K562 (cell line): ENCODE measurements at regions not wholly inside any gene's neighbourhood (a gene's known extent, or its start where the extent isn't known, plus 50 kb on each side); places are given as distances from the start of the nearest gene placed in this dataset.

Experiments
- ATAC-seq: fragments of 200-7000 bp; cut with Tn5 transposase; 3 replicates; pipeline ENCODE4 v1.9.1; 2020; ENCODE audit warnings: moderate library complexity
- BruUV-seq: library from RNA; stranded (reverse); fragments of 400-500 nt; replicated peaks from 2 replicates; lab custom pipeline; 2021; lab: Mats Ljungman, UMichigan
- CTCF ChIA-PET: fragments of 300-600 bp; formaldehyde crosslinking; extraction: SDS; loops from one replicate; lab custom pipeline; 2021; ENCODE audit warnings: low intra/inter-chr PET ratio; lab: Yijun Ruan, JAX
- POLR2A ChIA-PET: fragments of 300-600, 350-650 bp; sonication (Branson Sonifier 250); formaldehyde crosslinking; extraction: SDS; loops from one replicate; lab custom pipeline; 2021; ENCODE audit warnings: antibody characterized with exemption, inconsistent platforms; lab: Yijun Ruan, JAX
- DNase-seq, 4 experiments: peaks; one replicate each; pipeline versions ENCODE4 v3.0.0 to v3.0.0-alpha.2; 2011 to 2018; ENCODE audit warnings: low spot score in 3 of 4, mixed read lengths in 3 of 4; ENCODE audit errors: extremely low read depth in 1 of 4
- FAIRE-seq: peaks from 2 replicates; lab custom pipeline; 2011; peaks lifted over from hg19 to GRCh38; lab: Jason Lieb, UNC
- H2AFZ ChIP-seq: 2 replicates; pipeline ENCODE4 v1.6.0; 2011; ENCODE audit warnings: low read depth, low read length, control low read depth, inconsistent platforms
- H3K27ac ChIP-seq: fragments of 200-600 bp; 3 replicates; pipeline ENCODE4 v1.8.0; 2011; ENCODE audit warnings: low read depth, mild to moderate bottlenecking, control low read depth, inconsistent platforms, low read length, moderate library complexity, mixed read lengths; ENCODE audit errors: extremely low read depth
- H3K27me3 ChIP-seq, 2 experiments: fragments of 300-600 bp in 1 of 2; 2 replicates in 1 of 2; 3 replicates in 1 of 2; pipeline versions ENCODE4 v1.6.0 to v1.8.0; 2011; ENCODE audit warnings: inconsistent platforms in 2 of 2, low read length in 2 of 2, mild to moderate bottlenecking in 1 of 2, mixed read lengths in 1 of 2, moderate library complexity in 1 of 2; ENCODE audit not compliant: control insufficient read depth in 2 of 2, insufficient read depth in 2 of 2
- H3K36me3 ChIP-seq: fragments of 300-600 bp; 3 replicates; pipeline ENCODE4 v1.8.0; 2011; ENCODE audit warnings: mild to moderate bottlenecking, low read length, inconsistent platforms; ENCODE audit not compliant: control insufficient read depth, insufficient read depth
- H3K4me1 ChIP-seq, 2 experiments: fragments of 200-600 bp in 1 of 2; replicated peaks in 1 of 2; 2 replicates in 1 of 2; 3 replicates in 1 of 2; pipeline versions ENCODE4 v1.5.1 to v1.8.0; 2011; ENCODE audit warnings: inconsistent platforms in 2 of 2, low read length in 2 of 2, mild to moderate bottlenecking in 1 of 2, mixed read lengths in 1 of 2, moderate library complexity in 1 of 2; ENCODE audit not compliant: control insufficient read depth in 2 of 2, insufficient read depth in 2 of 2
- H3K4me2 ChIP-seq: 2 replicates; pipeline ENCODE4 v1.6.1; 2011; ENCODE audit warnings: low read length, control low read depth, inconsistent platforms, mixed read lengths; ENCODE audit not compliant: insufficient read depth
- H3K4me3 ChIP-seq: fragments of 200-600 bp; sonication (generic), shearing (Covaris generic); 2 replicates; pipeline ENCODE4 v1.5.1; 2016; ENCODE audit warnings: control low read depth, inconsistent platforms
- H3K79me2 ChIP-seq: fragments of 200-600 bp; 3 replicates; pipeline ENCODE4 v1.8.0; 2011; ENCODE audit warnings: low read length, inconsistent platforms; ENCODE audit not compliant: control insufficient read depth, insufficient read depth
- H3K9ac ChIP-seq, 2 experiments: 2 replicates each; pipeline versions ENCODE4 v1.6.0 to v1.6.1; 2011; ENCODE audit warnings: low read depth in 2 of 2, low read length in 2 of 2, control low read depth in 1 of 2, inconsistent platforms in 1 of 2, mild to moderate bottlenecking in 1 of 2, mixed read lengths in 1 of 2; ENCODE audit not compliant: insufficient read depth in 1 of 2
- H3K9me1 ChIP-seq: one replicate; pipeline ENCODE4 v1.6.0; 2011; ENCODE audit warnings: inconsistent platforms, mild to moderate bottlenecking, low read length, moderate library complexity; ENCODE audit not compliant: control insufficient read depth, insufficient read depth
- H3K9me3 ChIP-seq: replicated peaks from 2 replicates; pipeline ENCODE4 v1.5.1; 2011; ENCODE audit warnings: low read depth, low read length, inconsistent platforms; ENCODE audit not compliant: control insufficient read depth, insufficient read depth
- H4K20me1 ChIP-seq: replicated peaks from 2 replicates; pipeline ENCODE4 v1.6.1; 2011; ENCODE audit warnings: low read length, inconsistent platforms, mixed read lengths; ENCODE audit not compliant: control insufficient read depth, insufficient read depth
- HDAC1 ChIP-seq, 2 experiments: fragments of 450-650 bp; IDR thresholded peaks; 2 replicates each; pipeline ENCODE4 v1.6.1; 2016 to 2017; ENCODE audit warnings: inconsistent platforms in 1 of 2, mild to moderate bottlenecking in 1 of 2, moderate library complexity in 1 of 2
- NFATC3 ChIP-seq: fragments of 450-650 bp; IDR thresholded peaks from 2 replicates; pipeline ENCODE4 v1.6.1; 2017; ENCODE audit warnings: mild to moderate bottlenecking
- PHTF2 ChIP-seq: fragments of 250-450 bp; sonication (Bioruptor Pico); IDR thresholded peaks from 2 replicates; pipeline ENCODE4 v1.5.0; 2021; ENCODE audit warnings: mild to moderate bottlenecking
- PRPF4 ChIP-seq: fragments of 200-400 bp; formaldehyde crosslinking; IDR thresholded peaks from one replicate; pipeline ENCODE4 v1.6.1; 2017; ENCODE audit warnings: low read length, low read depth, mild to moderate bottlenecking; ENCODE audit not compliant: insufficient read depth, poor library complexity, severe bottlenecking
- PURB ChIP-seq: sonication (generic); formaldehyde crosslinking; IDR thresholded peaks from 2 replicates; pipeline ENCODE4 v1.9.0; 2021; ENCODE audit warnings: low read depth, mild to moderate bottlenecking, missing genetic modification reagents
- SETDB1 ChIP-seq: IDR thresholded peaks from one replicate; pipeline ENCODE4 v1.6.1; 2012; ENCODE audit warnings: low read length, control low read depth, inconsistent platforms
- SIRT6 ChIP-seq: IDR thresholded peaks from one replicate; pipeline ENCODE4 v1.6.1; 2012; ENCODE audit warnings: low read depth, mild to moderate bottlenecking, control low read depth, inconsistent platforms, low read length, moderate library complexity
- SPI1 ChIP-seq: IDR thresholded peaks from 2 replicates; pipeline ENCODE4 v1.6.1; 2011; ENCODE audit warnings: low read depth, low read length, control low read depth, borderline replicate concordance
- SRSF7 ChIP-seq: fragments of 200-400 bp; formaldehyde crosslinking; optimal IDR thresholded peaks from 2 replicates; pipeline ENCODE3; 2017; ENCODE audit warnings: mild to moderate bottlenecking, low read depth, low read length
- TCF3 ChIP-seq: sonication (generic); formaldehyde crosslinking; IDR thresholded peaks from 2 replicates; pipeline ENCODE4 v1.4.0; 2020; ENCODE audit warnings: mild to moderate bottlenecking, missing genetic modification reagents
- ZFP30 ChIP-seq: fragments of 250-450 bp; sonication (Bioruptor Pico); IDR thresholded peaks from 2 replicates; pipeline ENCODE4 v1.8.0; 2022; ENCODE audit warnings: moderate library complexity, mild to moderate bottlenecking, inconsistent platforms, borderline replicate concordance
- ZKSCAN3 ChIP-seq: fragments of 250-450 bp; sonication (Bioruptor Pico); IDR thresholded peaks from 2 replicates; pipeline ENCODE4 v1.4.0; 2020
- ZNF121 ChIP-seq: sonication (generic); formaldehyde crosslinking; conservative IDR thresholded peaks from 2 replicates; pipeline ENCODE4 v1.8.0; 2022; ENCODE audit warnings: missing genetic modification reagents
- ZNF41 ChIP-seq: fragments of 250-450 bp; sonication (Bioruptor Pico); conservative IDR thresholded peaks from 2 replicates; pipeline ENCODE4 v1.4.0; 2020; ENCODE audit warnings: mild to moderate bottlenecking
- ZNF766 ChIP-seq: fragments of 200-800 bp; sonication (Bioruptor generic); conservative IDR thresholded peaks from 2 replicates; pipeline ENCODE4 v1.6.1; 2016; ENCODE audit warnings: missing genetic modification characterization, missing compliant biosample characterization
- WGBS: fragments of 100-300 bp; shearing (Covaris generic); methylation state at CpG from one replicate; pipeline ENCODE4 v1.1.6; 2016; ENCODE audit warnings: low coverage, mixed read lengths; ENCODE audit not compliant: insufficient coverage; ENCODE audit errors: missing lambda C conversion rate; 5-methylcytosine and 5-hydroxymethylcytosine counted together
- in situ Hi-C: fragments of 300-500 bp; cut with MboI; formaldehyde crosslinking; loops from 4 replicates; pipeline ENCODE4 v1.15.0; 2018; ENCODE audit warnings: inconsistent platforms, mixed read lengths
- intact Hi-C: fragments of 100-400 bp; cut with micrococcal nuclease; formaldehyde crosslinking; loops from 2 replicates; pipeline ENCODE4 v1.14.2; 2022
- TF ChIP-seq, protein P1 (sequence below): fragments of 250-450 bp; sonication (Bioruptor Pico); IDR thresholded peaks from 2 replicates; pipeline ENCODE4 v1.4.0; 2020
- TF ChIP-seq, protein P2 (sequence below), 2 experiments: fragments of 150-350 bp in 1 of 2; IDR thresholded peaks; 2 replicates each; pipeline ENCODE4 v1.6.1; 2012 to 2016; ENCODE audit warnings: low read depth in 2 of 2, low read length in 2 of 2, mild to moderate bottlenecking in 1 of 2, moderate library complexity in 1 of 2
- TF ChIP-seq, protein P3 (sequence below): fragments of 450-650 bp; IDR thresholded peaks from 2 replicates; pipeline ENCODE4 v1.6.1; 2016; ENCODE audit warnings: mild to moderate bottlenecking

DNA sequence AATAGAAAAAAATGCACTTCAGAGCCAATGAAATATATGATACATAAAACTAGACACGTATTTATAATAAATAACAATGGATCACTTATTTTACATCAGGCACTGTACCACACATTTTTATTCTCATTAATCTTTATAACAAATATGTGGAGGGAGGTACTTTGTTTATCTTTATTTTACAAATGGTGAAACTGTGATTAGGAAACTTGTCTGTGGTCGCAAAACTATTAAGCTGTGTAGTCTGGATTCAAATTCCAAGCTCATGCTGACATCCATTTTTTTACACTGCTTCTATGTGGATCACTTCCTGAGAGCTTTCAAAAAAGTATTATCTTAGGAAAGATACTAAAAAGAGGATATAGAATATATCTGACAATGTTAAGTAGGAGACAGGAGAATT lies 978.6 kb downstream of the SORCS1 start:
- H3K27me3 ChIP-seq, result no peaks in the 10 kb centered on the region
- H3K79me2 ChIP-seq, result no peaks in the 10 kb centered on the region
- no peak overlapping the region for H3K9ac ChIP-seq
- ATAC-seq, result no peak
- POLR2A ChIA-PET, result no interaction called here
- H3K36me3 ChIP-seq, result no peaks in the 10 kb centered on the region
- no peak for FAIRE-seq
- intact Hi-C loops, result no loop called here
- no peaks in the 10 kb centered on the region for H3K9me1 ChIP-seq
- no peaks in the 10 kb centered on the region for H3K4me1 ChIP-seq
- in situ Hi-C loops, result no loop called here
- CTCF ChIA-PET, result no interaction called here
- no peak overlapping the region for H3K27ac ChIP-seq
- H3K4me3 ChIP-seq, result no peak overlapping the region
- 0% methylated on average over 2 of the region's 2 CpGs for WGBS
- no peak for DNase-seq
- TF ChIP-seq ZNF41 (CRISPR knock-in tag), result no peak
- TF ChIP-seq PHTF2 (CRISPR knock-in tag), result no peak
- TF ChIP-seq ZFP30 (CRISPR knock-in tag), result no peak
- no peak for TF ChIP-seq ZNF121 (CRISPR knock-in tag)
- no peak for TF ChIP-seq HDAC1 (IDR thresholded peaks at IDR 0.05)
- TF ChIP-seq, protein P1, sequence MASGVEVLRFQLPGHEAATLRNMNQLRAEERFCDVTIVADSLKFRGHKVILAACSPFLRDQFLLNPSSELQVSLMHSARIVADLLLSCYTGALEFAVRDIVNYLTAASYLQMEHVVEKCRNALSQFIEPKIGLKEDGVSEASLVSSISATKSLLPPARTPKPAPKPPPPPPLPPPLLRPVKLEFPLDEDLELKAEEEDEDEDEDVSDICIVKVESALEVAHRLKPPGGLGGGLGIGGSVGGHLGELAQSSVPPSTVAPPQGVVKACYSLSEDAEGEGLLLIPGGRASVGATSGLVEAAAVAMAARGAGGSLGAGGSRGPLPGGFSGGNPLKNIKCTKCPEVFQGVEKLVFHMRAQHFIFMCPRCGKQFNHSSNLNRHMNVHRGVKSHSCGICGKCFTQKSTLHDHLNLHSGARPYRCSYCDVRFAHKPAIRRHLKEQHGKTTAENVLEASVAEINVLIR, result no peak
- no peak for TF ChIP-seq SETDB1
- TF ChIP-seq PRPF4, result no peak
- TF ChIP-seq NFATC3, result no peak
- no peak for TF ChIP-seq SRSF7
- no peak for TF ChIP-seq ZNF766 (CRISPR knock-in tag)
- TF ChIP-seq SPI1, result no peak
- TF ChIP-seq TCF3 (CRISPR knock-in tag), result no peak
- TF ChIP-seq ZKSCAN3 (CRISPR knock-in tag), result no peak
- no peak for TF ChIP-seq PURB
- TF ChIP-seq, protein P2, sequence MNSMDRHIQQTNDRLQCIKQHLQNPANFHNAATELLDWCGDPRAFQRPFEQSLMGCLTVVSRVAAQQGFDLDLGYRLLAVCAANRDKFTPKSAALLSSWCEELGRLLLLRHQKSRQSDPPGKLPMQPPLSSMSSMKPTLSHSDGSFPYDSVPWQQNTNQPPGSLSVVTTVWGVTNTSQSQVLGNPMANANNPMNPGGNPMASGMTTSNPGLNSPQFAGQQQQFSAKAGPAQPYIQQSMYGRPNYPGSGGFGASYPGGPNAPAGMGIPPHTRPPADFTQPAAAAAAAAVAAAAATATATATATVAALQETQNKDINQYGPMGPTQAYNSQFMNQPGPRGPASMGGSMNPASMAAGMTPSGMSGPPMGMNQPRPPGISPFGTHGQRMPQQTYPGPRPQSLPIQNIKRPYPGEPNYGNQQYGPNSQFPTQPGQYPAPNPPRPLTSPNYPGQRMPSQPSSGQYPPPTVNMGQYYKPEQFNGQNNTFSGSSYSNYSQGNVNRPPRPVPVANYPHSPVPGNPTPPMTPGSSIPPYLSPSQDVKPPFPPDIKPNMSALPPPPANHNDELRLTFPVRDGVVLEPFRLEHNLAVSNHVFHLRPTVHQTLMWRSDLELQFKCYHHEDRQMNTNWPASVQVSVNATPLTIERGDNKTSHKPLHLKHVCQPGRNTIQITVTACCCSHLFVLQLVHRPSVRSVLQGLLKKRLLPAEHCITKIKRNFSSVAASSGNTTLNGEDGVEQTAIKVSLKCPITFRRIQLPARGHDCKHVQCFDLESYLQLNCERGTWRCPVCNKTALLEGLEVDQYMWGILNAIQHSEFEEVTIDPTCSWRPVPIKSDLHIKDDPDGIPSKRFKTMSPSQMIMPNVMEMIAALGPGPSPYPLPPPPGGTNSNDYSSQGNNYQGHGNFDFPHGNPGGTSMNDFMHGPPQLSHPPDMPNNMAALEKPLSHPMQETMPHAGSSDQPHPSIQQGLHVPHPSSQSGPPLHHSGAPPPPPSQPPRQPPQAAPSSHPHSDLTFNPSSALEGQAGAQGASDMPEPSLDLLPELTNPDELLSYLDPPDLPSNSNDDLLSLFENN (IDR thresholded peaks at IDR 0.05; ENCODE audit: low read depth in 2 of 2, low read length in 2 of 2), result no peak
- TF ChIP-seq, protein P3, sequence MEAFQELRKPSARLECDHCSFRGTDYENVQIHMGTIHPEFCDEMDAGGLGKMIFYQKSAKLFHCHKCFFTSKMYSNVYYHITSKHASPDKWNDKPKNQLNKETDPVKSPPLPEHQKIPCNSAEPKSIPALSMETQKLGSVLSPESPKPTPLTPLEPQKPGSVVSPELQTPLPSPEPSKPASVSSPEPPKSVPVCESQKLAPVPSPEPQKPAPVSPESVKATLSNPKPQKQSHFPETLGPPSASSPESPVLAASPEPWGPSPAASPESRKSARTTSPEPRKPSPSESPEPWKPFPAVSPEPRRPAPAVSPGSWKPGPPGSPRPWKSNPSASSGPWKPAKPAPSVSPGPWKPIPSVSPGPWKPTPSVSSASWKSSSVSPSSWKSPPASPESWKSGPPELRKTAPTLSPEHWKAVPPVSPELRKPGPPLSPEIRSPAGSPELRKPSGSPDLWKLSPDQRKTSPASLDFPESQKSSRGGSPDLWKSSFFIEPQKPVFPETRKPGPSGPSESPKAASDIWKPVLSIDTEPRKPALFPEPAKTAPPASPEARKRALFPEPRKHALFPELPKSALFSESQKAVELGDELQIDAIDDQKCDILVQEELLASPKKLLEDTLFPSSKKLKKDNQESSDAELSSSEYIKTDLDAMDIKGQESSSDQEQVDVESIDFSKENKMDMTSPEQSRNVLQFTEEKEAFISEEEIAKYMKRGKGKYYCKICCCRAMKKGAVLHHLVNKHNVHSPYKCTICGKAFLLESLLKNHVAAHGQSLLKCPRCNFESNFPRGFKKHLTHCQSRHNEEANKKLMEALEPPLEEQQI, result no peak
- TF ChIP-seq SIRT6, result no peak
- H2AFZ ChIP-seq, result no peak overlapping the region
- H3K9me3 ChIP-seq, result no peaks in the 10 kb centered on the region
- BruUV-seq, result no TSS peak
- no peak overlapping the region for H3K4me2 ChIP-seq
- no peaks in the 10 kb centered on the region for H4K20me1 ChIP-seq
